Osteoblast (primary cell): ENCODE measurements at regions not wholly inside any gene's neighbourhood (a gene's known extent, or its start where the extent isn't known, plus 50 kb on each side); places are given as distances from the start of the nearest gene placed in this dataset.
"Not testable (repeated sequence)": the region's sequence is repeated elsewhere in the genome, so short reads cannot be mapped to it uniquely, and the experiment has no call there.

ENCODE experiments used
- DNase-seq: peaks from one replicate; pipeline ENCODE4 v3.0.0; 2011; ENCODE audit warnings: low spot score, mixed read lengths; ENCODE audit not compliant: insufficient read length; ENCODE audit errors: missing footprints
- H2AFZ ChIP-seq: 2 replicates; pipeline ENCODE4 v1.6.0; 2011; ENCODE audit warnings: mild to moderate bottlenecking, low read length
- H3K27ac ChIP-seq: 2 replicates; pipeline ENCODE4 v1.5.1; 2011; ENCODE audit warnings: mild to moderate bottlenecking, low read depth, low read length, moderate library complexity
- H3K27me3 ChIP-seq: 2 replicates; pipeline ENCODE4 v1.6.0; 2012; ENCODE audit warnings: mild to moderate bottlenecking, control low read depth, inconsistent platforms, low read length, moderate library complexity; ENCODE audit not compliant: insufficient read depth
- H3K36me3 ChIP-seq: 2 replicates; pipeline ENCODE4 v1.5.1; 2011; ENCODE audit warnings: mild to moderate bottlenecking, low read length, control low read depth, moderate library complexity; ENCODE audit not compliant: insufficient read depth
- H3K4me1 ChIP-seq: 2 replicates; pipeline ENCODE4 v1.5.1; 2011; ENCODE audit warnings: mild to moderate bottlenecking, low read length, control low read depth, moderate library complexity; ENCODE audit not compliant: insufficient read depth
- H3K4me2 ChIP-seq: 2 replicates; pipeline ENCODE4 v1.6.0; 2011; ENCODE audit warnings: mild to moderate bottlenecking, low read length; ENCODE audit not compliant: insufficient read depth
- H3K4me3 ChIP-seq: fragments of 200-600 bp; sonication (generic); 3 replicates; pipeline ENCODE4 v1.5.1; 2012; ENCODE audit warnings: mild to moderate bottlenecking, low read length, inconsistent platforms; ENCODE audit not compliant: insufficient read depth
- H3K79me2 ChIP-seq: 2 replicates; pipeline ENCODE4 v1.6.0; 2012; ENCODE audit warnings: mild to moderate bottlenecking, low read length, control low read depth, inconsistent platforms; ENCODE audit not compliant: insufficient read depth
- H3K9me3 ChIP-seq: 2 replicates; pipeline ENCODE4 v1.5.1; 2011; ENCODE audit warnings: low read depth, low read length, control low read depth
- H4K20me1 ChIP-seq: 2 replicates; pipeline ENCODE4 v1.6.0; 2012; ENCODE audit warnings: mild to moderate bottlenecking, low read length, control low read depth; ENCODE audit not compliant: insufficient read depth
- TF ChIP-seq, protein P1 (sequence below): IDR thresholded peaks from 2 replicates; pipeline ENCODE4 v1.5.1; 2011; ENCODE audit warnings: mild to moderate bottlenecking, low read depth, low read length, moderate library complexity; ENCODE audit errors: extremely low read depth

DNA sequence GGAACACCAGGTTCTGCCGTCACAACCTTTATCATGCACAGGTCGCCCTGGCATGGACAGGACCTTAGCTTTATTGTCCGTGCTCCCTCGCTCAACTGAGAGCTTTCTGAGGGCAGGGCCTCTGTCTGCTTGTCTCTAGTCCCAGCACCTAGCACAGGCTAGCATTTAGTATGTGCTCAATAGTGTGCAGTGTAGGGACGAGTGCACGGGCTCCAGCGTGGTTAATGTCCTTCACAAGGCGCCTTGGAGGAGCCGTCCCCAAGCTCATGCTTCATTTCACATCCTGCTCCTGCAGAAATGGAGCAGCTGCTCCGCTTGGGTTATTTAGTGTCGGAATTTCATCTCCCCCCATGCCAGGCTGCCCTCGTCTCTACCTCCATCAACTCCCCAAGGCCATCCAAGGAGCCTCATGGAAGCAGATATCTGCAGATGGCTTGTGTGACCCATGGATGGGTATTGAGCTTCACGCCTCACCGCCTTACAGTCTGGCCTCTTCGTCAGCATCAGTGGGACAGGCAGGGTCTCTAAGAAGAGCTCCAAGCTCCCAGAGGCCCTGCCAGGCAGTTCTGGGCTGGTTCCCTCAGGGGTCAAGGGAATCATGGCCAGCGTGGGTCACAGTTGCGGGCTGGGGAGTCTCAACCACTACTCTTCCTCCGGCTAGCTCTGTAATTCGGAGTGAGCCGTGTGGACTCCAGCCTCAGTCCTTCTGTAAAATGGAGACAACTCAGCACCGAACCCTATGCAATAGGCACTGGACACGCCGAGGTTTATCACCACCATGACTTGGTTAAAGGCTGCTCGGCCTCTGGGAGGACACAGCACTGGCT lies 60.8 kb upstream of the APCDD1L start:
- H2AFZ ChIP-seq: no peak overlapping the region
- H3K4me2 ChIP-seq: no peak overlapping the region
- peaks cover 10% of the 10 kb centered on the region for H3K36me3 ChIP-seq
- DNase-seq: no peak
- no peak overlapping the region for H3K4me3 ChIP-seq
- no peaks in the 10 kb centered on the region for H3K79me2 ChIP-seq
- peaks cover 21% of the 10 kb centered on the region for H3K4me1 ChIP-seq
- H3K27me3 ChIP-seq: no peaks in the 10 kb centered on the region
- H3K9me3 ChIP-seq: no peaks in the 10 kb centered on the region
- no peaks in the 10 kb centered on the region for H4K20me1 ChIP-seq
- TF ChIP-seq, protein P1, sequence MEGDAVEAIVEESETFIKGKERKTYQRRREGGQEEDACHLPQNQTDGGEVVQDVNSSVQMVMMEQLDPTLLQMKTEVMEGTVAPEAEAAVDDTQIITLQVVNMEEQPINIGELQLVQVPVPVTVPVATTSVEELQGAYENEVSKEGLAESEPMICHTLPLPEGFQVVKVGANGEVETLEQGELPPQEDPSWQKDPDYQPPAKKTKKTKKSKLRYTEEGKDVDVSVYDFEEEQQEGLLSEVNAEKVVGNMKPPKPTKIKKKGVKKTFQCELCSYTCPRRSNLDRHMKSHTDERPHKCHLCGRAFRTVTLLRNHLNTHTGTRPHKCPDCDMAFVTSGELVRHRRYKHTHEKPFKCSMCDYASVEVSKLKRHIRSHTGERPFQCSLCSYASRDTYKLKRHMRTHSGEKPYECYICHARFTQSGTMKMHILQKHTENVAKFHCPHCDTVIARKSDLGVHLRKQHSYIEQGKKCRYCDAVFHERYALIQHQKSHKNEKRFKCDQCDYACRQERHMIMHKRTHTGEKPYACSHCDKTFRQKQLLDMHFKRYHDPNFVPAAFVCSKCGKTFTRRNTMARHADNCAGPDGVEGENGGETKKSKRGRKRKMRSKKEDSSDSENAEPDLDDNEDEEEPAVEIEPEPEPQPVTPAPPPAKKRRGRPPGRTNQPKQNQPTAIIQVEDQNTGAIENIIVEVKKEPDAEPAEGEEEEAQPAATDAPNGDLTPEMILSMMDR: no peak
- H3K27ac ChIP-seq: no peak overlapping the region

DNA sequence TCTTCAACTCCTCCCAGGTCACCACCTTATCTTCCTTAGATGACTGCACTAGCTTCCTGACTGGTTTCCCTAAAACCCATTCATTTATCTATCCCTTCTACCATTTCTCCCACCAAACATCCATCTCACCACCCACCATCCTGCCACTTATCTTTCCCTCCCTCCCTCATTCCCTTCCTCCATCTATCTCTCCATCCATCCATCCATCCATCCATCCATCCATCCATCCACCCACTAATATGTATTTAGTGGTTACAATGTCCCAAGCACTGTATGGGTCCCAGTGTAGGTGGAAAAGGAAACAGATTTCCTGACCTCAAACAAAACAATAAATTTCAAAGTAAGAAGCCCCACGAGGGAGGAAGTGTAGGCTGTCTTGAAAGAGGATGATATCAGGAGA lies 59.3 kb upstream of the APCDD1L start:
- TF ChIP-seq, protein P1: no peak
- no peaks in the 10 kb centered on the region for H3K27me3 ChIP-seq
- peaks cover 8% of the 10 kb centered on the region for H3K36me3 ChIP-seq
- no peaks in the 10 kb centered on the region for H4K20me1 ChIP-seq
- H3K9me3 ChIP-seq: no peaks in the 10 kb centered on the region
- no peak overlapping the region for H3K4me2 ChIP-seq
- no peak overlapping the region for H3K4me3 ChIP-seq
- no peak overlapping the region for H3K27ac ChIP-seq
- no peak for DNase-seq
- no peaks in the 10 kb centered on the region for H3K79me2 ChIP-seq
- H2AFZ ChIP-seq: no peak overlapping the region
- H3K4me1 ChIP-seq: peaks cover 23% of the 10 kb centered on the region

DNA sequence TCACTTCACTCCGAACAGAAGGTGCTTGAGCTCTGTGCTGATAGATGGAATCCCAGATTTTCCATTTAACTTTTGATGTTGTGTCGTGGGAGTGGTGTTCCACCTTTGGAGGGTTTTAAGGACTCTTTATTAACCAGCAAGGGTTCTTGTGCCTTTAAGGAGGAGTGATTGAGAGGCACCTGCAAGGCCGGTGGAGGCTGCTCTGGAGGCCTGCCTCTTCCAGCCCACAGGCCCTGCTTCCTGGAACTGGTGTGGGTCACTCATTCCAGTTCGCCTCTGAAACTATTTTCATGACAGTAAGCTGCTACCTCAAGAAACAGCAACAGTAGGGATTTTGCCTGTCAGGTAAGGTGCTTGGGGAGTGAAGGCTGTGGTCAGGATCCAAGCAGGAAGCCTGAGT lies 58.8 kb upstream of the APCDD1L start:
- Histone ChIP-seq H3K4me1 (peaks cover 23% of the 10 kb centered on the region), H3K4me2 (no peak overlapping the region), H4K20me1 (no peaks in the 10 kb centered on the region), H3K36me3 (peaks cover 8% of the 10 kb centered on the region), H3K4me3 (no peak overlapping the region), H2AFZ (no peak overlapping the region), H3K9me3 (no peaks in the 10 kb centered on the region), H3K27me3 (no peaks in the 10 kb centered on the region), H3K79me2 (no peaks in the 10 kb centered on the region), H3K27ac (no peak overlapping the region)
- TF ChIP-seq, protein P1: no peak
- DNase-seq: no peak

DNA sequence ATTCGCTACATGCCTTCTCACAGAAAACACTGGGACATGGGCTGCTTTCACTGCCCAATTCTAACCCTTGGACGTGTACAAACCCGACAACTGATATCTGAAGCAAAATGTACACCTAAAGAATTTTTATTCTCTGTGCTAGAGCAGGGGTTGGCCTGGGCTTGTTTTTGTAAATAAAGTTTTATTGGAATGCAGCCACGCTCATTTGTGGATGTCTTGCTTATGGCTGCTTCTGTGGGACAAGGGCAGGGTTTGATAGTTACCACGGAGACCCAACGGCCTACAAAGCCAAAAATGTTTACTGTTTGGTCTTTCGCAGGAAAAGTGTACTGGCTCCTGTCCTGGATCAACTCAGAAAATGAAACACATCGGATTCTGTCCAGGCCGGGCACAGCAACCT lies 58.1 kb upstream of the APCDD1L start:
- TF ChIP-seq, protein P1: no peak
- Histone ChIP-seq H3K27ac (peak overlapping the region; percentile 86), H4K20me1 (no peaks in the 10 kb centered on the region), H3K4me1 (peaks cover 23% of the 10 kb centered on the region), H3K79me2 (no peaks in the 10 kb centered on the region), H2AFZ (peak overlapping the region; percentile 32), H3K4me2 (no peak overlapping the region), H3K9me3 (no peaks in the 10 kb centered on the region), H3K4me3 (no peak overlapping the region), H3K27me3 (no peaks in the 10 kb centered on the region), H3K36me3 (peaks cover 8% of the 10 kb centered on the region)
- DNase-seq: no peak

DNA sequence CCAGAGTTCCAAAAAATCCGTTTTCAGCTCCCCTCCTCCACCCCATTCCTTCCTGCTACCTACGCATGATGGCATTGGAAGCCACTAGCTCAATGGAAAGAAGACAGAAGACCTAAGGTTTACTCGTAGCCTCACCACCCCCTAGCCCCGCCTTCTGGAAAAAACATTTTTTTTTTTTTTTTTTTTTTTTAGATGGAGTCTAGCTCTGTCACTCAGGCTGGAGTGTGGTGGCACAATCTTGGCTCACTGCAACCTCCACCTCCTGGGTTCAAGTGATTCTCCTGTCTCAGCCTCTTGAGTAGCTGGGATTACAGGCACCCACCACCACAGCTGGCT lies 57.2 kb upstream of the APCDD1L start:
- not testable (repeated sequence) for H4K20me1 ChIP-seq, H3K79me2 ChIP-seq, H3K4me3 ChIP-seq, H3K36me3 ChIP-seq, H3K27me3 ChIP-seq, DNase-seq, H2AFZ ChIP-seq, H3K9me3 ChIP-seq
- peak overlapping the region; percentile 54 for H3K4me2 ChIP-seq
- H3K4me1 ChIP-seq: peaks cover 23% of the 10 kb centered on the region
- H3K27ac ChIP-seq: peak overlapping the region; percentile 86
